ENCODE measurements at regions not wholly inside any gene's neighbourhood (a gene's known extent, or its start where the extent isn't known, plus 50 kb on each side); places are given as distances from the start of the nearest gene placed in this dataset.
A peak's percentile ranks its signal among the peaks of the same experiment; 100 is the strongest.

DNA sequence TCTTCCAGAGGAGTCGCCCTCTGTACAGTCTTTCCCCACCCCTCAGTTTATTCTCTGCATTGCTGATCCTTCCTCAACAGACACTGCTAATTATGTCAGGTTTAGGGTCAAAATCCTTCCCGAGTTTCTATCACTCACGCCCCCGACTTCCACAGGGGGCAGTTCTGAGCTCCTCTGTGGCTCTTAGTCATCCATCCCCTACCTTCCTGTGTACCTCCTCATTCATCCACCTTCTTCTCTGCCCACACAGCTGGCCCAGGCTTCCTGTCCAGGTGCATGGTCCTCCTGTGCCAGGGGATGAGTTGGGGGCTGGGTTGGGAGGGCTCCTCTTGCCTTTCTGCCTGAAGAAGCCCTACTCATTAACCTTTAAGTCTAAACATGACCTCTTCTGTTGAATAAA lies 202.9 kb downstream of the ARL4C start:
- TF ChIP-seq, protein P1, sequence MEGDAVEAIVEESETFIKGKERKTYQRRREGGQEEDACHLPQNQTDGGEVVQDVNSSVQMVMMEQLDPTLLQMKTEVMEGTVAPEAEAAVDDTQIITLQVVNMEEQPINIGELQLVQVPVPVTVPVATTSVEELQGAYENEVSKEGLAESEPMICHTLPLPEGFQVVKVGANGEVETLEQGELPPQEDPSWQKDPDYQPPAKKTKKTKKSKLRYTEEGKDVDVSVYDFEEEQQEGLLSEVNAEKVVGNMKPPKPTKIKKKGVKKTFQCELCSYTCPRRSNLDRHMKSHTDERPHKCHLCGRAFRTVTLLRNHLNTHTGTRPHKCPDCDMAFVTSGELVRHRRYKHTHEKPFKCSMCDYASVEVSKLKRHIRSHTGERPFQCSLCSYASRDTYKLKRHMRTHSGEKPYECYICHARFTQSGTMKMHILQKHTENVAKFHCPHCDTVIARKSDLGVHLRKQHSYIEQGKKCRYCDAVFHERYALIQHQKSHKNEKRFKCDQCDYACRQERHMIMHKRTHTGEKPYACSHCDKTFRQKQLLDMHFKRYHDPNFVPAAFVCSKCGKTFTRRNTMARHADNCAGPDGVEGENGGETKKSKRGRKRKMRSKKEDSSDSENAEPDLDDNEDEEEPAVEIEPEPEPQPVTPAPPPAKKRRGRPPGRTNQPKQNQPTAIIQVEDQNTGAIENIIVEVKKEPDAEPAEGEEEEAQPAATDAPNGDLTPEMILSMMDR (conservative IDR thresholded peaks at IDR 0.05; ENCODE audit: low read depth, low read length): peak; percentile 26
- no peak for DNase-seq (ENCODE audit: low read depth)
- no peak overlapping the region for H3K4me3 ChIP-seq (ENCODE audit: low read depth, low read length)

DNA sequence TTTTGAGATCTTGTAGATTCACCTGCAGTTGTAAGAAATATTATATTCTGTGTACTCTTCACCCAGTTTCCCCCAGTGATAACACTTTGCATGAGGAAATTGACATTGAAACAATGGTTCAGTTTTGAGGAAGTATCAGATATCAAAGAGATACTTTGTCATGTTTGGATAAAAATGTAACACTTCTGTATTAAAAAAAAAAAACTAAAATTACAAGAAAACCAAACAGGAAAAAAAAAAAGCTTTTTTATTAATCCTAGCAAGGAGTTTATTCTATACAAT lies 204.0 kb downstream of the ARL4C start:
- H3K4me3 ChIP-seq (ENCODE audit: low read depth, low read length): no peak overlapping the region
- TF ChIP-seq, protein P1 (conservative IDR thresholded peaks at IDR 0.05; ENCODE audit: low read depth, low read length): no peak
- DNase-seq (ENCODE audit: low read depth): no peak

DNA sequence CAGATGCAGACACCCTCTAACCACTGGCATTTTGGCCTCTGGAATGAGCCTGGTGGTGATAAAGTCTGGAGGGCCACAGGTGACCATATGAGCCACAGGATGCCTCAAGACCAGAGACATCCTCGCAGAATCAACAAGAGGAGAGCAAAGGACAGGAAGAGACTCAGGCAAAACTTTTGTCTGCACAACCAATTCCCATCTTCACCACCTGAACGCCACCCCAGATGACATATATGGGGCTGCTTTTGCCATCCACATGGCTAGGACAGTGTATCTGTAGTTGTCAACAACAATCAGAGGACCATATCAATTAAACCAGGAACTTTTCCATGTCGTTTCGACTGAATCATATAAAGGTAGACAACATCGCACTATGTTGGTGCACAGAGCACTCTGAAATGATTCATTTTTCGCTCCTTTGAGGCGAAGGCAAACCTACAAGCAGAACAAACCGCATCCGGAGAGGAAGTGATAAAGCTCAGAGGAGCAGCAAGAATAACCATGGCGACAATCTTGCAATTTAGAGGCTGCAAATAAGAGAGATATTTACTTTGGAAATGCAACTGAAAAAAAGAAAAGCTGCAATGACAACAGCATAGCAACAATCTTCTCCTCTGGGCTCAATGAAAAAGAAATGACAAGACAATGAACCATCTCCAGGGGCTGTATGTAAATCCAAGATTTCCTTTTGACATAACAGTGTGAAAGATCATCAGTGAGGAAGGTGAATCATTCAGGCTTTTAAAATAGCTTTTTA lies 204.5 kb downstream of the ARL4C start:
- peak; percentile 44 for DNase-seq (ENCODE audit: low read depth)
- TF ChIP-seq, protein P1 (conservative IDR thresholded peaks at IDR 0.05; ENCODE audit: low read depth, low read length): no peak
- H3K4me3 ChIP-seq (ENCODE audit: low read depth, low read length): no peak overlapping the region

DNA sequence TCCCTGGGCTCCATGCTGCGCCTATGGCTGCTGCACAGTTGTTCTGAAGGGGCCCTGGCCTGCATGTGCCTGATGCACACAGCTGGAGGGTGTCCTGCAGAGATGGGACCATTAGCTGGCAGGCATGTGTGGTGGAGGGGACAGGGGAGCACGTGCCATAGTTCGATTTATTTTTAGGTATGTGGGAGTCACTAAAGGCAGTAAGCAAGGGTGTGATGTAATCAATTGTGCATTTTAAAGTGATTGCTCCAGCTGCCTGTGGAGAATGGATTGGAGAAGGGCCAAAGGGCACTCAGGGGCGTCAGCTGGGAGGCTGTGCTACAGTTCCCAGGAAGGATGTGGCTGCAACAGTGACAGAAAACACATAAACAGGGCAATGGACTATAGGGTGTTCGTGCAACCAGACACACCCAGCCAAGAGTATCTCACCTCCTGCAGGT lies 205.1 kb downstream of the ARL4C start:
- TF ChIP-seq, protein P1 (conservative IDR thresholded peaks at IDR 0.05; ENCODE audit: low read depth, low read length): no peak
- peak; percentile 81 for DNase-seq (ENCODE audit: low read depth)
- no peak overlapping the region for H3K4me3 ChIP-seq (ENCODE audit: low read depth, low read length)

DNA sequence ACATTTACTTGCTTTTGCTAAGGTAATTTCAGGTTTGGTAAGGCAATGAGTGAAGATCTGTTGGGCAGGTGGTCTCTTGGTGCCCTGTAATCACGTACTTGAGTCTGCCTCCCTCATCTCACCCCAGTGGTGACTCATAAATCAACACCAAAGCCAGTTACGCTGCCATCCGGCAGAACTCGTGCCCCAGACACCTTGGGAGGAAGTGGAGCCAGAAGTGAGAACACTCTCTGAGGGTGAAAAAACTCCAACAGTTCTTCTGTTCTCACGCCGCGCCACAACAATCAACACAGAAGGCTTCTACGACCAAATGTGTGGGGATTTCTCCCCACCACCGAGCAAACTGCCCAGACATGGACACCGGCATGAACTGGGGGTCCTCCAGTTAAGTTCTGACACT lies 206.2 kb downstream of the ARL4C start:
- H3K4me3 ChIP-seq (ENCODE audit: low read depth, low read length): no peak overlapping the region
- no peak for DNase-seq (ENCODE audit: low read depth)
- TF ChIP-seq, protein P1 (conservative IDR thresholded peaks at IDR 0.05; ENCODE audit: low read depth, low read length): no peak

DNA sequence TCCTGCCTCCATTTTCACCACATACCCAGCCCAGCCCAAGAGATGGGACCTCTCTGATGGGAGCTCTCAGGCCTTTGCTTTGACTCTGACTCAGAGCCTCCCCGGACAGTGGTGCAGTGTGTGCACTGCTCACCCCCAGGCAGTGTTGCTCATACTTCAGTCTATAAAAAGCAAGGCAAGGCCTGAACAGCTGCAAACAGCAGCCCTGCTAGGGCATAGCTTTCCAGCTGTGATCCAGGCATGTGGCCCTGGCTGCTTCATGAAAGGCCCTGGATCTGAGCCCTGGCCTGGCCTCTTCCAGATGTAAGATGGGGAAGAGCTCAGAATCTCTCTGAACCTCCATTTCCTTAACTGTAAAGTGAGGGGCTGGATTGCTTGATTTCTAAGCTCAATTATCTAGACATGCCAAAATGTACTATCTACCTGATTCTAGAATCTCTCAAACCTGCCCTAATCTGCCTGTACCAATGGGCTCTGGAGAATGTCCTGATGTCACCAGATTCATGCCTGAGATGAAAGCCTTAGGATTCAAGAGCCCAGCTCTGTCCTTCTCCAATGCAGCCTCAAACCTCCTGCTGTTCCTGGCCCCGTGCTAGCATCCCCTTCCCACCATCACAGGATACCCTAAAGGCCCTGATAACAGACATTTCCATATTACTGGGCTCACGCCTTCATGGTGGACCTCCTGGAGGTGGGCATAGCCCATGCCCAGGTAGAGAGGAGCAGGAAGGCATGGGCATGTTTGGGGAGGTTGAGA lies 206.9 kb downstream of the ARL4C start:
- DNase-seq (ENCODE audit: low read depth): peak; percentile 89
- TF ChIP-seq, protein P1 (conservative IDR thresholded peaks at IDR 0.05; ENCODE audit: low read depth, low read length): no peak
- H3K4me3 ChIP-seq (ENCODE audit: low read depth, low read length): no peak overlapping the region
